NCI-H82 (cell line): ENCODE measurements at regions not wholly inside any gene's neighbourhood (a gene's known extent, or its start where the extent isn't known, plus 50 kb on each side); places are given as distances from the start of the nearest gene placed in this dataset.
"Not testable (repeated sequence)": the region's sequence is repeated elsewhere in the genome, so short reads cannot be mapped to it uniquely, and the experiment has no call there.

ENCODE experiments used
- DNase-seq: peaks from one replicate; lab custom pipeline; 2025; lab: John Stamatoyannopoulos, UW

GRCh38 chr19:28598861-28599260 lies 614.1 kb downstream of the UQCRFS1 start:
- DNase-seq: no peak

GRCh38 chr19:28596561-28597071 lies 616.3 kb downstream of the UQCRFS1 start:
- DNase-seq: no peak

DNA sequence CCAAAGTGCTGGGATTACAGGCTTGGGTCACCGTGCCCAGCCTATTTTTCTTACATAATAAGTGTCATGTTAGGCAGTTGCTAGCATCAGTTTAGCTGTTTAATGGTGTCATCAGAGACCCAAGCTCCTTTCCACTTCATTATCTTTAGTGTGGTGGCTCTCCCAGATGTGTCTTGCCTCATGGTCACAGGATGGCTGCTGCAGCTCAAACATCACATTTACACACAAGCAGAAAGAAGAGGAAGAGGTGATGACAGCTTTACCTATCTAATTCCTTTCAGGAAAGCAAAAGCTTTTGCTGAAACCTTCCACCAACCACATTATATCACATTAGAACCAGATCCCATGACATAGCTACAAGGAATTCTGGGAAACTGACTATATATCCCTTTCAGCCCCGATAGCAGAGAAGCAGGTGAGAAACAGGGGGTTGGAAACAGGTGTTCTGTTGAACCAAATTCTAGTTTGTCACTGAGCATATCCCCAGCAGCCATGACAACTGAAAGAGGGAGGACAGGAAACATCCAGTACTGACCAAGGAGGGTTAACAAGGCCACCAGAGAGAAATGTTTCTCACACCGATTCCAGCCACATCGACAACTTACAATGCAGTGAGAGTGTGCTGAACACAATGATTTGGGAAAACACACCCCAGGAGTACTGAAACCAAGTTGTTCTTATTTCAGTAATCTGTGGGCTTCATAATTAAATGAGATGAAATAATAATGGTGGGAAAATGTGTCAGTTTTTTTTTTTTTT lies 617.0 kb downstream of the UQCRFS1 start:
- no peak for DNase-seq

DNA sequence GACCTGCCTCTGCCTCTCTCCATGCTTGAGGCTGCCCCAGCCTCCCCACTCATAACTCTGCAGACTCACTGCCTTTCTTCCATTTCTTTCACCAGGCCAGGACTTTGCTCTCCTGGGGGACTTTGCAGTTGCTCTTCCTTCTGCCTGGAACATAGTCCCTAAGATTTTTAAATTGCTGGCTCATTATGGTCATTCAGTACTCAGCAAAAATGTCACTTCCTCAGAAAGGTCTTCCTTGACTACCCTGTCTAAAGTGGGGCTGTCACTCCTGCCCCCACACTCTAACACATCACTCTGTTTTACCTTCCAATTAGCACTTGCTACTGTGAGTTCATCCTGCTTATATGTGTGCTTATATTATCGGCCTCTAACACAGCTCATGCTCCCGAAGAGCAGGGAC lies 618.2 kb downstream of the UQCRFS1 start:
- no peak for DNase-seq

DNA sequence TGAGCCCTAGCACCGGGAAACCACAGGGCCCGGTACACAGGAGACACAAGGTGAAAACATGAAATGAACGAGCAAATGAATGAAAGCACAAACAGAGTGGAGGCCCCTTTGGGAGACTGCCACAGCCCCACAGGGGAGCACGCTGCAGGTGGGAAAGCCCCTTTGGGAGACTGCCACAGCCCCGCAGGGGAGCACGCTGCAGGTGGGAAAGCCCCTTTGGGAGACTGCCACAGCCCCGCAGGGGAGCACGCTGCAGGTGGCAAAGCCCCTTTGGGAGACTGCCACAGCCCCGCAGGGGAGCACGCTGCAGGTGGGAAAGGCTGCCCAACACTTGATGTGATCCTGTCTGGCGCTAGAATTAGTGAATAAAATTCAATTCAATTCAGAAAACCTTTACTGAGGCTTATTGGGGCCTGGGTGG lies 623.0 kb downstream of the UQCRFS1 start:
- DNase-seq: not testable (repeated sequence)

DNA sequence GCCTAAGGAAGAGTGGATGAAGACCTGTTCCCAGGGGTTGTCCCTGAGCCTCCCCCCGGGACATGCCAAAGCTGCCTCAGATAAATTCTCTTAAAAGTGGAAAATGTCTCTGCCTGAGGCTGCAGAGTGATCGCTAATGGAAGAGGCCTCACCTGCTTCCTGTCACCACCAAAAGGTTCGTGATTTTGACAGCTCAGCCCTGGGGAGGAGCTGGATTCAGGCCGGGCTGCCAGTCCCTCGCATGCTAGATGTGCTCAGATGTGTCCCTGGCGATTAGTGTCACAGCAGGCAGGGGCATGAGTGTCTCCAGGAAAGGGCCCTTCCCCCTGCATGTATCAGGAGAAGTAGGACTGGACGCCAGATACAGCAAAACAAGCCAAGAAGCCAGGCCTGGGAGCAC lies 626.5 kb downstream of the UQCRFS1 start:
- DNase-seq: no peak

DNA sequence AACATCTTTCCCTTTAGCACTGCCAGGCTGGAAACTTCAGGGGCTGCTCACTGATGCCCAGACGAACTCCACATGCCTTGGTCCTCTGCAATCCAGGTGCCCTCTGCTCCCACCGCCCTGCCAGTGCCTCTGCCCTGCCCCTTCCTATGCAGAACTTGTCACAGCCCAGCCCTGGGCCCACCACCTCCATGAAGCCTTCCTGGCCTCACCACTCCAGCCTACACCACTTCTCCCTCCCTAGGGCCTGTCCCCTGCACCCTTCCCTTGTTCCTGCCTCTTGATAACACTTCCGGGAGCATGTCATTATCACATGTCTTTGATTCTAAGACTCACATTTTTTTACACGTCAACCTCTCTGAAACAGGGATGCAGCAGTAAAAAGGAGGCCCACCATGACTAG lies 627.2 kb downstream of the UQCRFS1 start:
- no peak for DNase-seq

DNA sequence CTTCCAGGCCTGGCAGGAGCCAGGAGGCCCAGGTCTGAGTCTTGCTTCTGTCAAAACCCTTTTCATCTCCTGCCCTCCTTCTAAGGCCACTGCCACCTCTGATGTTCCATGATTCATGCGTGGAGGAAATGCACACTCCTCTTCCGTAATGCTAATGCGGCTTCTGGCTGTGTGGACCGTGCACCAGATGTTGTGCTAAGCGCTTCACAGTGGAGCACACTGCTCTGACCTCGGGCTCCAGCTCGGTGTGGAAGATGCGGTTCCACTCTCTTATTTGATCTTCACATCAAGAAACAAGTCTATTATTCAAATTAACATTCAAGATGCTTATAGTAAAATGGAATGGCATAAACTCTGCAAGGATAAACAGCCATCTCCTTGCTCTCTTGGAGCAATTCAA lies 629.2 kb downstream of the UQCRFS1 start:
- DNase-seq: no peak

- DNase-seq: no peak
Observed at GRCh38 chr19:28583242-28583641, 629.7 kb downstream of the UQCRFS1 start.

- no peak for DNase-seq
Observed at GRCh38 chr19:28582796-28583195, 630.2 kb downstream of the UQCRFS1 start.

DNA sequence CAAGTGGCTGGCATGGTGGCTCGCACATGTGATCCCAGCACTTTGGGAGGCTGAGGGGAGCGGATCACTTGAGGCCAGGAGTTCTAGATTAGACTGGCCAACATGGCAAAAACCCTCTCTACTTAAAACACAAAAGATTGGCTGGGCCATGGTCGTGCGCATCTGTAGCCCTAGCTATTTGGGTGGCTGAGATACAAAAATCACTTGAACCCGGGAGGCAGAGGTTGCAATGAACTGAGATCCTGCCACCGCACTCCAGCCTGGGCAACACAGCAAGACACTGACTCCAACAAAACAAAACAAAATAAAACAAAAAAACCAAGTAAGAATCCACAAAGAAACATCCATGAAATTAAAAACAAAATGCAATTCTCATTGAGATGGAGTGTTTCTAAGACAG lies 630.6 kb downstream of the UQCRFS1 start:
- no peak for DNase-seq

GRCh38 chr19:28581468-28581770 lies 631.5 kb downstream of the UQCRFS1 start:
- DNase-seq: no peak

DNA sequence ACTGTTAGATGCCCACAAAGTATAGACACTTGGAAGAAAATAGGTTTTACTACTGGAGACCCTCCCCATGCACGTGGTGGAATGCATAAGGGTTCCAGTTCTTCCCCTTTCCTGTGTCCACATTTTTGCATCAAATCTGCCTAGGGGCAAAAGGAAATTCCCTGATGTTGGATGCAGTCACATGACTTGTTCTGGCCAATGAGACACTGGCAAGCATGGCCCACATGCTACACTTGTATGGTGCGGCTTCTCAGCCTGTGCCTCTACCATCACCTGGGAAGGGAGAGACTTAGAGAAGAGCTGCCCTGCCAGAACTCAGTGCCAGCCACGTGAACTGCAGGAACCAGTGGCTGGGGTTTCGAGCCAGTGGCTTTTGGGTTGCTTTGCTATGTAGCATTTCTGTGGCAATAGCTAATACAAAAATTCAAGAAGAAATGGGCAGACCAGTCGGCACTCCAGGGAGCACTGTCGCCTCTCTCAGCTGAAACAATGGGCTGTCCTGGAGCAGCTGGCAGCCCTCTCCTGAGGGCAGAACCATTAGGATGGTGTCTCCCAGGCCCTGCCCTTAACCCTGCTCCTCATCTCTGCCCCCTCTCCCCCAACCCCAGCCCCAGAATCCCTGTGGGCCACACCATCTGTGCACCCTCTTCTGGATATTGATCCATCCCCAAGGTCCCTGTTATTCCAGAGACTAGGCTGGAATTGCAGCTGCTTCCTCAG lies 634.0 kb downstream of the UQCRFS1 start:
- DNase-seq: no peak

DNA sequence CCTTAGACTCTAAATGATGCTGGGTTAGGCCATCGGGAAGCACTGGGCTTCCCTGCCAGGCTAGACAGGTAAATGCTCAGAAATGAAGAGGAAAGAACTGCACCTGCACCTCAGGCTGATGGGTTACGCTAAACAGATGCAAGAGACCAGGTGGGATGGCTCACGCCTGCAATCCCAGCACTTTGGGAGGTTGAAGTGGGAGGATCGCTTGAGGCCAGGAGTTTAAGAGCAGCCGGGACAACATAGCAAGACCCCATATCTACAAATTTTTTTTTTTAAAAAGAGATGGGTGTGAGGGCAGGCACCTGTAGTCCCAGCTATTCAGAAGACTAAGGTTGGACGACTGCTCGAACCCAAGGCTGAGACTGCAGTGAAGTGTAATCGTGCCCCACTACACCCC lies 634.7 kb downstream of the UQCRFS1 start:
- no peak for DNase-seq

DNA sequence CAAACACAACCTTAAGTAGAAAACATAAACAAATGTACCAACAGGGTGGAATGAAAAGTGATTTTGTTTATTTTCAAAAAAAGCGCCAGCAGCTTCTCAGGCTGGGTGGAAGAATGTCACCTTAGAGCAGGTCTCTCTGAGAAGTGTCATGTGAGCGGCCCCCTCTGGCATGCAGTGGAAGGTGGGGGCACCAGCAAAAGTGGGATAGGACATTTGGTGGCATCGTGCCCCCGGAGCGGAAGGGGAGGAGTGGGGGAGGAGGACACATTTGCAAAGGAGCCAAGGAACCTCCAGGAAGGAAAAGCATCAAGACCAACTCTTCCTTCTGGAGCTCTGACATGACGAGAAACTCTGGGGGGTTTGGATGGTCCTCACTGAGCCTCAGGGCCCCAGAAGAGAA lies 635.3 kb downstream of the UQCRFS1 start:
- no peak for DNase-seq

GRCh38 chr19:28577233-28577632 lies 635.7 kb downstream of the UQCRFS1 start:
- no peak for DNase-seq

DNA sequence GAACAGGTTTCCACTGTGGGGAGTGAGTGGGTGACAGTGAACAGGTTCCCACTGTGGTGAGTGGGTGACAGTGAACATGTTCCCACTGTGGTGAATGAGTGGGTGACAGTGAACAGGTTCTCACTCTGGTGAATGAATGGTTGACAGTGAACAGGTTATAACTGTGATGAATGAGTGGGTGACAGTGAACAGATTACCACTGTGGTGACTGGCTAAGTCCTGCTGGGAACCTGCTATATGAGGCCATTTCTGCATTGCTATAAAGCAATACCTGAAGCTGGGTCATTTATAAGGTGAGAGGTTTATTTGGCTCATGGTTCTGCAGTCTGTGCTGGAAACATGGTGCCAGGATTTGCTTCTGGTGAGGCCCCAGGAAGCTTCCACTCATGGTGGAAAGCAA lies 637.1 kb downstream of the UQCRFS1 start:
- no peak for DNase-seq

DNA sequence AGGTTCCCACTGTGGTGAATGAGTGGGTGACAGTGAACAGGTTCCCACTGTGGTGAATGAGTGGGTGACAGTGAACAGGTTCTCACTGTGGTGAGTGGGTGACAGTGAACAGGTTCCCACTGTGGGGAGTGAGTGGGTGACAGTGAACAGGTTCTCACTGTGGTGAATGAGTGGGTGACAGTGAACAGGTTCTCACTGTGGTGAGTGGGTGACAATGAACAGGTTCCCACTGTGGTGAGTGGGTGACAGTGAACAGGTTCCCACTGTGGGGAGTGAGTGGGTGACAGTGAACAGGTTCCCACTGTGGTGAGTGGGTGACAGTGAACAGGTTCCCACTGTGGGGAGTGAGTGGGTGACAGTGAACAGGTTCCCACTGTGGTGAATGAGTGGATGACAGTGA lies 637.6 kb downstream of the UQCRFS1 start:
- not testable (repeated sequence) for DNase-seq

DNA sequence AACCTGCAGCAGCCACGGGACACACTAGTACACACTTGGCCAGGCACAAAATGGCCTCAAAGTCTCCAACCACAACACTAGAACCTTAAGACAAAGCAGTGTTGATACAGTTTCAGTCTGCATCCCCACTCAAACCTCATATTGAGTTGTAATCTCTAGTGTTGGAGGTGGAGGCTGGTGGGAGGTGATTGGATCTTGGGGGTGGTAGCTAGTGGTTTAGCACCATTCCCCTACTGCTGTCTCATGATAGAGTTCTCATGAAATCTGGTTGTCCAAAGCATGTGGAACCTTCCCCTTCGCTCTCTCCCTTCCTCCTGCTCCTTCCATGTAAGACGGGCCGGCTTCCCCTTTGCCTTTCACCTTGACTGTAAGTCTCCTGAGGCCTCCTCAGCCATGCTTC lies 638.7 kb downstream of the UQCRFS1 start:
- DNase-seq: no peak

DNA sequence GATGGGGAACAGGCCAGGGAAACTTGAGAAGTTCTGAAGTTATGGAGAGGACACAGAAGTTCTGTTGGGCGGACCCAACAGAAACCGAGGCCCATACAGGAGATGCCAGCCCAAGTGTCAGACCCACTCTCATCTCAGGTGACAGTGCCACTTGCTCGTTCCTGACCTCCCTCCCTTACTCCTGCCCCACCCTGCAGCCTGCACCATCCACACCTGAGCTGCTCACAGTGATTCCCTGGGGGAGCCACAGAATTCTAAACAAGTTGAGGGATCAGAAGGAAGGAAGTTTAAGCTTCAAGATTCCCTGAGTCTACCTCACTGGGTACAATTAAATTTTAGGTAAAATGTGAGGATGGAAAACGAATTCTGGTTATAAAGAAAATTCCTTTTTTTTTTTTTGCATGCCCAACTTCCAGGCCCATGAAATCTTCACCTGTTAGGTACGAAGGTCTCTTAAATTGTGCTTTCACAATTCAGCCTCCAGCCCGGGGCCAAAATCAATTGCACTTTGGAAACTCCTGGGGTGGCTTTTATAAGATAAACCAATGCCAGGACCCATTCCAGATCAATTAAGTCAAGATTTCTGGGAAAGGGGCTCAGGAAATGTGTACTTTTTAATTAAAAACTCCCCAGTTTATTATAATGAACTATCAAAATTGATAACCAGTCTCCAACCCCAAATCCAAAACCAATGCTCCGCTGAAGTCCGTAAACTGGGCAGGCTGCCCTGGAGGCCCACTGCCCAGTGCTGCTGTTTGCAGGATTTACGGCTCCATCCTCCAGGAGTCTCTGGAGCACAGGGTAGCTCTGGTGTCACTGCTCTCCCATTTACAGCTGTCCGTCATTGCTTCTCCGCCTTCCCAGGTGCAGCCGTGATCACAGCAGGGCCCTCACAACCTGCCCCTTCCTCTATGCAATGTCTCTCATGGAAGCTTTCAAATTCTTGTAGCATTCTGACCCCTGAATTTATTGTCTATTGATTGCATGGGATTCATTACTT lies 643.5 kb downstream of the UQCRFS1 start:
- DNase-seq: no peak

- no peak for DNase-seq
Observed at GRCh38 chr19:28567834-28568233, 645.1 kb downstream of the UQCRFS1 start.
